OCI-M2 (cell line): ENCODE measurements at regions not wholly inside any gene's neighbourhood (a gene's known extent, or its start where the extent isn't known, plus 50 kb on each side); places are given as distances from the start of the nearest gene placed in this dataset.
"Not testable (repeated sequence)": the region's sequence is repeated elsewhere in the genome, so short reads cannot be mapped to it uniquely, and the experiment has no call there.

ENCODE experiments used
- DNase-seq: peaks from one replicate; lab custom pipeline; 2025; ENCODE audit not compliant: unreplicated experiment; lab: John Stamatoyannopoulos, UW

GRCh38 chr7:68050627-68051026, 1054.0 kb downstream of the TYW1 start:
- DNase-seq = no peak

- no peak for DNase-seq
These were observed 1061.4 kb downstream of the TYW1 start for GRCh38 chr7:68058014-68058413.

DNA sequence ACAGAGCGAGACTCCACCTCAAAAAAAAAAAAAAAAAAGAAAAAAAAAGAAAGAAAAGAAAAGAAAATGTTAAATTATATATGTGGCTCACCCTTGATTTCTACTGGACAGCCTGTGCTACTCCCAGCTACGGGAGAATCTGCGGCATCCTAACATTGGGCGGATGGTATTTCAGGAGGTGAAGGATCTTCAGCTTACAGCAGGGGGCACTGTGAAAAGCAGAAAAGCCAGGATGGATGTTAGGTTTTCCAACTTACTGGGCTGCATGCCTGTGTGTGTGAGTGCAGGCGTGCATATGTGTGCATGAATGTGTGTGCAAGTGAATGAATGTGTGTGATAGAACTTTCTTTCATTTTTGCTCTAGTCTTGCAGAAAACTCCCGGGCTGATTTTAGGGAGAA, 1066.5 kb downstream of the TYW1 start:
- DNase-seq = no peak

- DNase-seq = no peak
These were observed 1068.9 kb downstream of the TYW1 start for GRCh38 chr7:68065581-68065980.

DNA sequence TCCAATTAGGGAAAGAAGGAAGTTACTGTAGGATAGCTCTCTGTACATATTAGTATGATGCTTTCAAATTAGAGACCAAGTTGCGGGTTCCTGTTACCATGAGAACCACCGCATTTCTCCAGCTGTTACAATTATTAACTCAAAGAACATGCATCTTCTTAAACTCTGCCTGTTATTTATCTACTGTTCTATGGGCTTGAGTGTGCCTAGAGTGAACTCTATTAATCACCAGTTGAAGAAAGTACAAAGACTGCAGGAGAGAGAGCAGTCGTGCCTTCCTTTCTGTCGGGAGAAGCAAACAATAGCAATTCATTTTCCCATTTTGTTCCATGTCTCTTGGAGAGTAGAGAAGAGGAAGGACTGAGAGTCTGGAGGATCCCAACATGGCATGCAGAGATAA, 1071.2 kb downstream of the TYW1 start:
- no peak for DNase-seq

DNA sequence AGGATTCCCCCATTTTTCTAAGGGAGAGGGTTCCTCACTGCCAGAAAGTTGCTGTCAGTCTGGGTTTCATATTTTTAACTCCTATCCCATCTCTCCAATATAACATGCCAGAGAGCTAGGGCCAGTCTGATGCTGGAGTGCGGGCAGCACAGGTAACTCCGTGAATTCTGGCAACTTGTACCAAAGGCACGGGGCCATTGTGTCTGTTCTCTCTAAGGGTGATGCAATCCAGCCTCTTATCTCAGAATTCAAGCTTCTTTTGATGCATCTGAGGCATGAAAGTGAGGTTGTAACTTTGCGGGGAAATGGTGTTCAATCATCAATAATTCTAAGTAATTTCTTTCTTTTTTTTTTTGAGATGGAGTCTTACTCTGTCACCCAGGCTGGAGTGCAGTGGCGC, 1074.4 kb downstream of the TYW1 start:
- DNase-seq = no peak

DNA sequence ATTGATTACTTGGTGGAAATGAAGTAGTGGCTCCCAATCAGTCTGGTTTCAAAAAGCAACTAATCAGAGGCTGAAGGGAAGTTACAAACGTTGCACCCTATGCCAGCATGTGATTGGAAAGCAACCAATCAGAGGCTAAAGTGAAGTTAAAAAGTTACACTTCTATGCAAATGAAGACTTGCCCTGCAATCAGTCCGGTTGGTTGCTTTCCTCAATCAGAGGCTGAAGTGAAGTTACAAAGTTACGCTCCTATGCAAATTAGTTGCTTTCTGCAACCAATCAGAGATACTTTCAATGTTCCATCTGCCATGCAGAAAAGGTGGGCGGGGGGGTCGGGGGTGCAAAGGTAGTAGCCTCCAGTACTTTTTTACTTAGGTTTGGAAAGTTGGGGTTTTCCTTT, 1077.1 kb downstream of the TYW1 start:
- no peak for DNase-seq

GRCh38 chr7:68074242-68074641, 1077.6 kb downstream of the TYW1 start:
- DNase-seq = no peak

GRCh38 chr7:68078157-68078710, 1081.6 kb downstream of the TYW1 start:
- no peak for DNase-seq

DNA sequence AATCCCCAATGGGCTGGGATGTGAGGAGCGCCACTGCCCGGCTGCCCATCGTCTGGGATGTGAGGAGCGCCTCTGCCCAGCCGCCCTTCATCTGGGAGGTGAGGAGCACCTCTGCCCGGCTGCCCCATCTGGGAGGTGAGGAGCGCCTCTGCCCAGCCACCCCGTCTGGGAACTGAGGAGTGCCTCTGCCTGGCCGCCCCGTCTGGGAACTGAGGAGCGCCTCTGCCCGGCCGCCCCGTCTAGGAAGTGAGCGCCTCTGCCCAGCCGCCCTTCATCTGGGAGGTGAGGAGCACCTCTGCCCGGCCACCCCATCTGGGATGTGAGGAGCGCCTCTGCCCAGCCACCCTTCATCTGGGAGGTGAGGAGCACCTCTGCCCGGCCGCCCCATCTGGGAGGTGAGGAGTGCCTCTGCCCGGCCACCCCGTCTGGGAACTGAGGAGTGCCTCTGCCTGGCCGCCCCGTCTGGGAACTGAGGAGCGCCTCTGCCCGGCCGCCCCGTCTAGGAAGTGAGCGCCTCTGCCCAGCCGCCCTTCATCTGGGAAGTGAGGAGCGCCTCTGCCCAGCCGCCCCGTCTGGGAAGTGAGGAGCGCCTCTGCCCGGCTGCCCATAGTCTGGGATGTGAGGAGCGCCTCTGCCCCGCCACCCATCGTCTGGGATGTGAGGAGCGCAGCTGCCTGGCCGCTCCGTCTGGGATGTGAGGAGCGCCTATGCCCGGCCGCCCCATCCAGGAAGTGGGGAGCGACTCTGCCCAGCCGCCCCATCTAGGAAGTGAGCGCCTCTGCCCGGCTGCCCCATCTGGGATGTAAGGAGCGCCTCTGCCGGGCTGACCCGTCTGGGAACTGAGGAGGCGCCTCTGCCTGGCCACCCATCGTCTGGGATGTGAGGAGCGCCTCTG, 1085.7 kb downstream of the TYW1 start:
- DNase-seq = not testable (repeated sequence)

DNA sequence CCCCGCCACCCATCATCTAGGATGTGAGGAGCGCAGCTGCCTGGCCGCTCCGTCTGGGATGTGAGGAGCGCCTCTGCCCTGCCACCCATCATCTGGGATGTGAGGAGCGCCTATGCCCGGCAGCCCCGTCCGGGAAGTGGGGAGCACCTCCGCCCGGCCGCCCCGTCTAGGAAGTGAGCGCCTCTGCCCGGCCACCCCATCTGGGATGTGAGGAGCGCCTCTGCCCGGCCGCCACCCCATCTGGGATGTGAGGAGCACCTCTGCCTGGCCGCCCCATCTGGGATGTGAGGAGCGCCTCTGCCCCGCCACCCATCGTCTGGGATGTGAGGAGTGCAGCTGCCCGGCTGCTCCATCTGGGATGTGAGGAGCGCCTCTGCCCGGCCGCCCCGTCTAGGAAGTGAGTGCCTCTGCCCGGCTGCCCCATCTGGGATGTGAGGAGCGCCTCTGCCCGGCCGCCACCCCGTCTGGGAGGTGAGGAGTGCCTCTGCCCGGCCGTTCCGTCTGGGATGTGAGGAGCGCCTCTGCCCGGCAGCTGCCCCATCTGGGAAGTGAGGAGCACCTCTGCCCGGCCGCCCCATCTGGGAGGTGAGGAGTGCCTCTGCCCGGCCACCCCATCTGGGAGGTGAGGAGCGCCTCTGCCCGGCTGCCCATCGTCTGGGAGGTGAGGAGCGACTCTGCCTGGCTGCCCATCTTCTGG, 1086.5 kb downstream of the TYW1 start:
- DNase-seq = not testable (repeated sequence)

DNA sequence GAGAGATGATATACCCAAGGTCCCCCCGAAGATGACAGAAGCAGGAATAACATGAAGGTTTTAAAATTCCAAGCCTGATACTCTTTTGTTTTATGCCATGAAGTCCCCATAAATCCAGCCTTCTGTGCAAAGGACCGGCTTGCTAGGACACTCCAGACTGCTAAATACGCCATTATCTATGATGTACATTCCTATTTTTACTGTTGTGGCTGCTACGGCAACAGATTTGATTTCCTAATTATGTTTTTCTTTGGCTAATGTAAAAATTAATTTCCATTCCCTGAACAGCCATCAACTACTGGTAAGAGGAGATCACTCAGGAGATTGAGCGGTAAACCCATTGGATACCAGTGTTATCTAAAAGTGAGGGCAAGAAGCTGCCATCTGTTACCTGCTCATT, 1090.8 kb downstream of the TYW1 start:
- DNase-seq = no peak

DNA sequence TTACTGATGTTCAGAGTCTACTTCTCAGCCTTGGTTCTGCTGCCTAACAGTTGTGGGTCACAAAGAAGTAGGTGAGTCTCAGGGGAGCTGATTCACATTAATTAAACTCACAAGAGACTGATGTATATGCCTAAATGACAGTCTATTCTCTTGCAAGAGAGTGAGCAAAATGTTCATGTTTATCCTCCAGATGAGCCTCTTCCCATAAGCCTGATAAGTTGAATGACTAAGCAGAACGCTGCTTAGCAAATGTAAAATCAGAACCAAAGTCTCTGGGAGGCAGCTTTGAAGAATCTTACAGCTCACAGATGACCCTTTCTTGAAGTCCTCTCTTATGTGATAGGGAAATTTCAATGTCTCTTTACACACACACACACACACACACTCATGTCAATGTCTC, 1092.2 kb downstream of the TYW1 start:
- DNase-seq = no peak

DNA sequence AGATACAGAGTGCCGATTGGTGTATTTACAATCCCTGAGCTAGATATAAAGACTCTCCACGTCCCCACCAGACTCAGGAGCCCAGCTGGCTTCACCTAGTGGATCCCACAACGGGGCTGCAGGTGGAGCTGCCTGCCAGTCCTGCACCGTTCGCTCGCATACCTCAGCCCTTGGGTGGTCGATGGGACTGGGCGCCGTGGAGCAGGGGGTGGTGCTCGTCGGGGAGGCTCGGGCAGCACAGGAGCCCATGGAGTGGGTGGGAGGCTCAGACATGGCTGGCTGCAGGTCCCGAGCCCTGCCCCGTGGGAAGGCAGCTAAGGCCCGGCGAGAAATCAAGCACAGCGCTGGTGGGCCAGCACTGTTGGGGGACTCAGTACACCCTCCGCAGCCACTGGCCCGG, 1093.6 kb downstream of the TYW1 start:
- DNase-seq = not testable (repeated sequence)

DNA sequence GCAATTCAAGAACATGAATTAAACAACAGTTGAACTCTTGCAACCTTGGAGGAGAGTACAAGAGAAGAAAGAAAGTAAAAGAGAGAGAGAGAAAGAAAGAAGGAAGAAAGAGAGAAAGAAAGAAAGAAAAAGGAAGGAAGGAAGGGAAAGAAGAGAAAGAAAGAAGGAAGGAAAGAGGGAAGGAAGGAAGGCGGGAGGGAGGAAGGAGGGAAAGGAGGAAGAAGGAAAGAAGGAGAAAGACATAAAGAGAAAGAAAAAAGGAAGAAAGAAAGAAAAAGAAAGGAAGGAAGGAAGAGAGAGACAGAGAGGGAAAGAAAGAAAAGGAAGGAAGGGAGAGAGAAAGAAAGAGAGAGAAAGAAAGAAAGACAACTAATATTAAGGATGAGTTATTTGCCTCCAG, 1106.7 kb downstream of the TYW1 start:
- DNase-seq = no peak

- no peak for DNase-seq
These were observed 1110.6 kb downstream of the TYW1 start for GRCh38 chr7:68107261-68107660.

DNA sequence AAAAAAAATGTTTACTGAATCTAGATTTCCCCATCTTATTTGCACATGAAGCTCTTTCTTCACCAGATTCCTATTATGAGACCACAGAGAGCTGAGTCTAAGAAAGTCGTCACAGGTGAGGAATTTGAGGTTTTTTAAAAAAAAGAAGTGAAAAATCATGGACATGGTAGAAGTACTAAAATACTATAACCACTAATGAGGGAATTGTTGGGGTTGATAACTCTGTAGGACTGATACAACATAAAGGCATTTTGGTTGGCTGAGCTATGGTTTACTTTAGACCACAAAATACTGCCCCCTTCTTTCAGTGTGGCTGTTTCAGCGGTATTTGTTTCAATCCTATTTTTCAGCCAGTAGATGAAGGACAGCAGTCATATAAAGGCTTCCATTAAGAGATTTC, 1111.3 kb downstream of the TYW1 start:
- DNase-seq = no peak

- DNase-seq = no peak
These were observed 1112.7 kb downstream of the TYW1 start for GRCh38 chr7:68109299-68109698.

DNA sequence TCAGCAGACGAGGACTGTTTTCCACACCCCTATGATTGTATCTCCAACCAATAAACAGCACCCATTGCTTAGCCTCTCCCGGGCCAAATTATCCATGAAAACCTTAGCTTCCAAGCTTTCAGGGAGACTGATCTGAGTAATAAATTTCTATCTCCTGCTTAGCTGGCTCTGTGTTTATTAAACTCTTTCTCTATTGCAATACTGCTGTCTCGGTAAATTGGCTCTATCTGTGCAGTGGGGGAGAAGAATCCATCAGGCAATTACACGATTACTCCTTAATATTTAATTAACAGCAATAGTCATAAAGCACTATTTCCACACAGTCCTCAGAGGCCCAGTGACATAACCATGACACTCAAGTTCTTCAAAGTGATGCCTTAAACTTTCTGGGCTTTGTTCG, 1122.8 kb downstream of the TYW1 start:
- no peak for DNase-seq

GRCh38 chr7:68121056-68121455, 1124.4 kb downstream of the TYW1 start:
- DNase-seq = no peak

DNA sequence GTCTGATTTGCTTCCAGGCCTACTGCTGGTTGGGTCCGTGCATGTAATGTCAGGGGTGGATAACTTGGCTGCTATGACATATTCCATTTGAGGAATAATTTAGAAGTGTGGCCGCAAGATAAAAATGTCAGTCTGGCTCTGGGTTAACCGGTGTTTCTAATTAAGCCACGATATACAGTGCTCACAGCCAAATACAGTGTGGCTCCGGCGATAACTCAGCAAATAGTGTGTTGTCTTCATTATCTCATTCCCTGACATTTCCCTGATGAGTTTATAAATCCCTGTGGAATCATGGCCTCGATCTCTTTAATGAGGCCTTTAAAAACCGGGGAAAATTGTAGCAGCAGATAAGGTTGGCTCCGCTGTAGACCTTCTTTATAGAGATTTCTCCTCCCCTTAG, 1125.0 kb downstream of the TYW1 start:
- no peak for DNase-seq

DNA sequence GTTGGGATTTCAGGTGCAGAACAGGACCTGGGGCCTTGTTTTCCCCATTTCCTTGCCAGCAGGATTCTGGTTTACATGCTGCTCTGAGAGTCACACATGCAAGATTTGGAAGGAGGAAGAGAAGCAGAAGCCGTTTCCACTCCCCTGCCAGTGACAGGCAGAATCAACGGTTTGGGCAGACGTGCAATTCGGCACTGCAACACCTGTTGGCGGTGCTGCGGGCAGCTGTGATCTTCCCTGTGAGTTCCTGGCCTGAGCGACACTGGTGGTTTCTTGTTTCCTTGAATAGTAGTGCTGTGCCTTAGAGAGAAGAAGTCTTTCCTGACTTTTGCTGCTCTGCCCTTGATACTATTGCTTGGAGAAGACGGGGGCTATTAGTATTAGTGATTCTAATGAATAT, 1126.2 kb downstream of the TYW1 start:
- DNase-seq = no peak
